ENCODE measurements at regions not wholly inside any gene's neighbourhood (a gene's known extent, or its start where the extent isn't known, plus 50 kb on each side); places are given as distances from the start of the nearest gene placed in this dataset.

DNA sequence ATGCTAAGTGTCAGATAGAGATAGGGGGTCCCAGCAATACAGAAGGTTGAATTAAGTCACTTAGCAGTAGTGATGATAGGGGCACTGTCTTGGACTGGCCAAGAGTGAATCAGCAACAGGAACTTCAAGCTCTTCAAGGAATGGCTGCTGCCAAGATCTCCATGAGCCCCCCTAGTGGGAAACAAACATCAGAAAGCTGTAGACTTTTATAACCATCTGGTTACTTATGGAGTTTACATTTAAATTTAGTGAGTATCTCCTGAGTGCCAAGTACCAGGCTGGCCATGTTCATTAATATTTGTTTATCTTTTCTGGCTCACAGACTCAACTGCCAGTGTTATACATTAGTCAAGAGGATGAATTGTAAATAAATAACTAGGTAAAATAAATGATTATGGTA, 327.3 kb downstream of the TTLL7 start:
- TF ChIP-seq POLR2A (IDR thresholded peaks at IDR 0.05): no peak
- TF ChIP-seq, protein P1, sequence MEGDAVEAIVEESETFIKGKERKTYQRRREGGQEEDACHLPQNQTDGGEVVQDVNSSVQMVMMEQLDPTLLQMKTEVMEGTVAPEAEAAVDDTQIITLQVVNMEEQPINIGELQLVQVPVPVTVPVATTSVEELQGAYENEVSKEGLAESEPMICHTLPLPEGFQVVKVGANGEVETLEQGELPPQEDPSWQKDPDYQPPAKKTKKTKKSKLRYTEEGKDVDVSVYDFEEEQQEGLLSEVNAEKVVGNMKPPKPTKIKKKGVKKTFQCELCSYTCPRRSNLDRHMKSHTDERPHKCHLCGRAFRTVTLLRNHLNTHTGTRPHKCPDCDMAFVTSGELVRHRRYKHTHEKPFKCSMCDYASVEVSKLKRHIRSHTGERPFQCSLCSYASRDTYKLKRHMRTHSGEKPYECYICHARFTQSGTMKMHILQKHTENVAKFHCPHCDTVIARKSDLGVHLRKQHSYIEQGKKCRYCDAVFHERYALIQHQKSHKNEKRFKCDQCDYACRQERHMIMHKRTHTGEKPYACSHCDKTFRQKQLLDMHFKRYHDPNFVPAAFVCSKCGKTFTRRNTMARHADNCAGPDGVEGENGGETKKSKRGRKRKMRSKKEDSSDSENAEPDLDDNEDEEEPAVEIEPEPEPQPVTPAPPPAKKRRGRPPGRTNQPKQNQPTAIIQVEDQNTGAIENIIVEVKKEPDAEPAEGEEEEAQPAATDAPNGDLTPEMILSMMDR (IDR thresholded peaks at IDR 0.05): no peak

Measured in uterus (tissue), 2 donors.